Heart left ventricle (tissue), 16 donors: ENCODE measurements at regions not wholly inside any gene's neighbourhood (a gene's known extent, or its start where the extent isn't known, plus 50 kb on each side); places are given as distances from the start of the nearest gene placed in this dataset.

Source experiments
- ATAC-seq, 4 donors: fragments of 200-7000 bp; cut with Tn5 transposase; one replicate each; pipeline ENCODE4 v1.9.1; 2020 to 2022; ENCODE audit warnings: moderate library complexity in 4 of 4, mild to moderate bottlenecking in 3 of 4, moderate number of reproducible peaks in 1 of 4
- DNase-seq, 5 donors: peaks; one replicate each; pipeline ENCODE4 v3.0.0-alpha.2; 2020
- H3K27ac ChIP-seq, 12 donors: fragments of 200-600 bp; sonication (generic) in 4 of 12; one replicate each; pipeline versions ENCODE4 v1.5.0 to v1.8.0; 2016 to 2022; ENCODE audit warnings: mild to moderate bottlenecking in 2 of 12
- H3K27me3 ChIP-seq, 9 donors: fragments of 200-600 bp; sonication (generic) in 2 of 9; one replicate each; pipeline versions ENCODE4 v1.5.1 to v1.8.0; 2016 to 2022; ENCODE audit warnings: mild to moderate bottlenecking in 3 of 9
- H3K36me3 ChIP-seq, 9 donors: fragments of 200-600 bp; sonication (generic) in 2 of 9; one replicate each; pipeline versions ENCODE4 v1.5.0 to v1.8.0; 2018 to 2022; ENCODE audit warnings: mild to moderate bottlenecking in 2 of 9
- H3K4me1 ChIP-seq, 12 donors: fragments of 200-600 bp; sonication (generic) in 4 of 12; one replicate each; pipeline versions ENCODE4 v1.5.0 to v1.8.0; 2016 to 2022; ENCODE audit warnings: mild to moderate bottlenecking in 3 of 12
- H3K4me3 ChIP-seq, 12 donors: fragments of 200-600 bp; sonication (generic) in 4 of 12; one replicate each; pipeline versions ENCODE4 v1.5.0 to v1.8.0; 2017 to 2022; ENCODE audit warnings: mild to moderate bottlenecking in 9 of 12, moderate library complexity in 4 of 12
- H3K9me3 ChIP-seq, 12 donors: fragments of 200-600 bp; sonication (generic) in 4 of 12; one replicate each; pipeline versions ENCODE4 v1.5.0 to v1.8.0; 2016 to 2022; ENCODE audit warnings: mild to moderate bottlenecking in 1 of 12
- CTCF ChIP-seq, 12 donors: fragments of 200-600 bp; sonication (generic) in 4 of 12; IDR thresholded peaks; one replicate each; pipeline versions ENCODE4 v1.5.0 to v1.8.0; 2018 to 2022; ENCODE audit warnings: antibody characterized with exemption in 12 of 12, mild to moderate bottlenecking in 5 of 12
- POLR2A ChIP-seq, 2 donors: fragments of 450-650 bp; IDR thresholded peaks; one replicate each; pipeline ENCODE4 v1.6.1; 2017; ENCODE audit warnings: antibody characterized with exemption in 2 of 2, mild to moderate bottlenecking in 2 of 2, moderate library complexity in 2 of 2
- WGBS, 4 donors: extraction: QIAGEN DNeasy Blood & Tissue Kit in 2 of 4; methylation state at CpG; one replicate each; pipeline versions ENCODE4 v1.1.5 to v1.1.7; 2013 to 2018; 5-methylcytosine and 5-hydroxymethylcytosine counted together
- intact Hi-C, 10 donors: fragments of 100-400 bp; cut with DNase I; formaldehyde crosslinking; loops; one replicate each; pipeline versions ENCODE4 v1.11.1 to v1.14.2; 2022
- donor health status: ischemic (EF 13 %, LVEDD 7.1; RV severe dilation, severe dysfunction).
- donor health status: healthy with polysubstance abuse.
- donor health status: DM: no; HTN: yes; CAD: no.
- donor health status: DM: no; HTN: no; CAD: no.
- donor health status: ischemic (EF 25% LVEDD 6.9; RV normal size, moderate dysfunction).
- donor health status: ischemic (EF 25% LVEDD 5.7; RV mildly dilated, moderate dysfunction).
- donor health status: healthy.
- donor health status: DM: yes; HTN: yes; CAD: no.
- donor health status: ischemic (EF 35%, LVEDD 5.7; RV mildly dilated, moderate dysfunction).
- donor health status: nonischemic (EF 11% LVEDD 7.7; RV severe dilation, severe dysfunction).
- donor health status: DM: yes; HTN: yes; CAD: no.
- donor health status: PGD.
- donor health status: ischemic (EF 29% LVEDD 5.4; RV normal size, mild dysfunction).
- donor health status: nonischemic (EF 23%, LVEDD 6.1; RV moderate dilation, normal function).

GRCh38 chr5:118156181-118156580, 832.2 kb downstream of the DTWD2 start:
- DNase-seq (no peak), ATAC-seq (no peak)
- H3K9me3 ChIP-seq = no peaks in the 10 kb centered on the region
- no peaks in the 10 kb centered on the region for H3K36me3 ChIP-seq
- intact Hi-C loops = no loop called here
- H3K27me3 ChIP-seq = no peaks in the 10 kb centered on the region
- H3K4me3 ChIP-seq = no peak overlapping the region
- WGBS, 4 donors = 85 to 88% (median 87%) methylated on average over 5 of the region's 5 CpGs
- TF ChIP-seq POLR2A (IDR thresholded peaks at IDR 0.05) = no peak
- TF ChIP-seq CTCF (IDR thresholded peaks at IDR 0.05) = no peak
- H3K4me1 ChIP-seq = no peaks in the 10 kb centered on the region
- H3K27ac ChIP-seq = no peak overlapping the region

- TF ChIP-seq POLR2A (IDR thresholded peaks at IDR 0.05) (no peak), CTCF (IDR thresholded peaks at IDR 0.05) (no peak)
- intact Hi-C loops = no loop called here
- WGBS, 4 donors = 22 to 75% (median 60%) methylated on average over 3 of the region's 3 CpGs
- no peak overlapping the region for H3K27ac ChIP-seq
- H3K4me1 ChIP-seq = no peaks in the 10 kb centered on the region
- no peaks in the 10 kb centered on the region for H3K36me3 ChIP-seq
- no peaks in the 10 kb centered on the region for H3K9me3 ChIP-seq
- ATAC-seq (no peak), DNase-seq (no peak)
- H3K27me3 ChIP-seq = no peaks in the 10 kb centered on the region
- H3K4me3 ChIP-seq = no peak overlapping the region
Measured at GRCh38 chr5:118146824-118147223, 841.5 kb downstream of the DTWD2 start.

GRCh38 chr5:118144540-118144939, 843.8 kb downstream of the DTWD2 start:
- Histone ChIP-seq H3K9me3 (no peaks in the 10 kb centered on the region), H3K36me3 (no peaks in the 10 kb centered on the region), H3K27me3 (no peaks in the 10 kb centered on the region), H3K4me3 (no peak overlapping the region), H3K4me1 (no peaks in the 10 kb centered on the region), H3K27ac (no peak overlapping the region)
- TF ChIP-seq POLR2A (IDR thresholded peaks at IDR 0.05) (no peak), CTCF (IDR thresholded peaks at IDR 0.05) (no peak)
- intact Hi-C loops = no loop called here
- DNase-seq = no peak
- WGBS, 4 donors = 19 to 30% (median 28%) methylated on average over 2 of the region's 2 CpGs
- ATAC-seq = no peak

- TF ChIP-seq CTCF (IDR thresholded peaks at IDR 0.05) (no peak), POLR2A (IDR thresholded peaks at IDR 0.05) (no peak)
- intact Hi-C loops = no loop called here
- no peak for ATAC-seq
- Histone ChIP-seq H3K27ac (no peak overlapping the region), H3K27me3 (no peaks in the 10 kb centered on the region), H3K36me3 (no peaks in the 10 kb centered on the region), H3K4me1 (no peaks in the 10 kb centered on the region), H3K9me3 (no peaks in the 10 kb centered on the region), H3K4me3 (no peak overlapping the region)
- WGBS, 4 donors = 71 to 80% (median 75%) methylated on average over 1 of the region's 1 CpG
- DNase-seq = no peak
Measured at GRCh38 chr5:118139361-118139760, 849.0 kb downstream of the DTWD2 start.
